Tongue (tissue), 1 donor: ENCODE measurements at regions not wholly inside any gene's neighbourhood (a gene's known extent, or its start where the extent isn't known, plus 50 kb on each side); places are given as distances from the start of the nearest gene placed in this dataset.
"Not testable (repeated sequence)": the region's sequence is repeated elsewhere in the genome, so short reads cannot be mapped to it uniquely, and the experiment has no call there.

ENCODE experiments used
- DNase-seq: peaks from one replicate; pipeline ENCODE4 v3.0.0-alpha.2; 2015

DNA sequence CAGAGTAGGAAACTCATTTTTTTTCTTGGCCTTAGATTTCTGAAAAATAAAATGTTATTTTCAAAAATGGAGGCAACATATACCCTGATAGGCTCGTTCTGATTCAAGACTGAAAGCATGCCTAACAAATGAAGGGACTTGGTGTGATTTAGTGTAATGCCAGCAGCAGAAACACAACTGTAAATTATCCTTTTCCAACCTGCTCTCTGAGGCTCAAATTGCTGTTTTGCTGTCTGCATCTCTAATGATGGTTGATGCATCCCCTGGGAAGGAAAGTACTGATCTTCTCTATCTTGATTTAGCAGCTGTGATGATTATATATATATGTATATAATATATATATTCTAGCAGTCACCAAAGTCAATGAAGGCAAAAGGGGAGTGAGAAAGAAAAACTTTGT is 537.2 kb upstream of the API5 start:
- DNase-seq = no peak

DNA sequence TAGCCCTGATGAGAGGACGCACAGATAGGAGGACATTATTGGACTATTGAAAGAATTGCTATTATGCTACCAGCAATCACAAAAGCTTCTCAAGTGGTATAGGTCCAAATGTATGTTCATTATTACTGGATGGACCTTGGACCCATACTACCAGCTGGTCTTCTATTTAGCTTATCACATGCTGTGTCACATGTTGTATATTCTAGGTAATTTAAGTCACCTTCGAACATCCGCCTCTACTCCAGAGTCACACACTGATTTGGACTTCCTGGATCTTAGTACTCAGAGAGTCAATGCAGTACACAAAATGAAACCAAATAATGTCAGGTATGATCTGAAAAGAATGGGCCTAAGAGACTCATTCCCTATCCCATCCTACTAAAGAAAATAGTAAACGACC is 534.0 kb upstream of the API5 start:
- no peak for DNase-seq

DNA sequence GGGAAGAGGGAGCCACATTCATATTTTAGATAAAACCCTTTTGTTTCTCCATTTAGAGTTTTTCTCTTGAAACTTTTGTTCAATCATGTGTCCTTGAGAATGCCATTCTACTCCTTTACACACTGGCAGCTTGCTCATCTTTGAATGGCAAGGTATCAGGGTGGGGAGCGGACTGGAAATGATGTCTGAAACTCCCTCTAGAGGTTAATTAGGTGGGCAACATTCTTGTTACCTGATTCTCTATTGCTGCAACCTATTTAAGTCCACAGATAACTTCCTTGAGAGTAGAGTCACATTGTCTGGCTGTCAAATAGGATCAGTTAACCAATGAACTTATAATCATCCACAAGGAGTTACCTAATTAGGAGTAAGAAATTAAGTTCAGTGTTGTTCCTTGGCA is 533.6 kb upstream of the API5 start:
- DNase-seq = no peak

- no peak for DNase-seq
Observed at GRCh38 chr11:42779555-42779954, 532.2 kb upstream of the API5 start.

DNA sequence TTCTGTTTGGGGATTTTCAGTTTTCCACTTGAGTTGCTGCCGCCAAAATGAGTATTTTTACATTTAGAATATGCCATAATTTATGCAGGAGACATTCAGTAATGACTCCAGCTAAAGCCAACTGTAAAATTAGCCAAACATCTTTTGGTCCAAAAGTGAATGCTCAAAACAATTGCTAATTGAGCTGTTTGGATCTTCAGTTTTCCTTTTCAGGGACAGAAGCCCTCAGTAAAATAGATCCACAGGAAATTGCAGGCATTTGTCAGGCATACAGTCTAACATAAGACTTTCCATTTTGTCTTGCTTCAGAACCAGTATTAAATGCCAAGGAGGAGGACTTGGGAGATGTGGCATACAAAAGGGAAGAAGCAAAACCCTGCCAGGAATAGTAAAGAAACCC is 524.8 kb upstream of the API5 start:
- no peak for DNase-seq

DNA sequence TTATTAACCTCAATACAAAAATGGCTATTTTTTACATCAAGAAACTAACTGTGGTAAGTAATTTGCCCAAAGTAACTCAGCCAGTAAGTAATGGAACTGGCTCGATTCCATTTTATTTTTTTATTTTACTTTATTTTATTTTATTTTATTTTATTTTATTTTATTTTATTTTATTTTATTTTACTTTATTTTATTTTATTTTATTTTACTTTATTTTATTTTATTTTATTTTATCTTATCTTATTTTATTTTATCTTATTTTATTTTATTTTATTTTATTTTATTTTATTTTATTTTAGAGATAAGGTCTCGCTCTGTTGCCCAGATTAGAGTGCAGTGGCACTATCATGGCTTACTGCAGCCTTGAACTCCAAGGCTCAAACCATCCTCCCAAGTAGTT is 516.3 kb upstream of the API5 start:
- DNase-seq = not testable (repeated sequence)

- DNase-seq = no peak
Observed at GRCh38 chr11:42800041-42800440, 511.8 kb upstream of the API5 start.

DNA sequence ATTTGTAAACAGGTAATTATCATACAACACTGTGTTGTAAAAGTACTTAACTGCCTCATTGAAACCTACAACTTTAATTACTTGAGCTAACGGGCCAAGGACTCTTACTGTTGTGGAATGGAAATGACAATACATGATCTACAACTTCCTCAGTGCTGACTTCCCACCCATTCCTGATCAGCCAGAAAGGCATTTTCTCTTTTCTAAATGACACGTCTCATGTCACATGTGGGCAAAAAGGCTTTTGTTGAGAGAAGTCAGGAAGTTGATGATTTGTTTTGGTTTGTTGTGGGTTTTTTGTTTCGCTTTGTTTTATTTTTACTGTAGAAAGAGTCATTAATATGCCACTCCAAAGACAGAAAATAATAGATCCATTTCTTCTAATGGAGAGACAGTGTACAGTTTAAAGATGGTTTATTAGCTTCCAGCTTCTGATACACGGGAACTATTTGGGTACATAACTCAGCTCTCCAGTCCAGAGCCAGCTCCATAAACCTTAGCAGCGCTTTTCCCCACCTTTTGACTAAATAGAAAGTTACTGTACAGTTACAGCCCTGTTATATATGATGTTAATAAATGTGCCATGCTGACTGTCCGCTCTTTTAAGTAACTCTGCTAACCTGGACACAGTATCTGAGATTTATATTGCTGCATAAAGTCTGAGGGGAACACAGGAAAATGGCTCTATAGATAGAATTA is 509.4 kb upstream of the API5 start:
- no peak for DNase-seq

- DNase-seq = no peak
Observed at GRCh38 chr11:42806191-42806590, 505.6 kb upstream of the API5 start.

GRCh38 chr11:42812361-42812760 is 499.4 kb upstream of the API5 start:
- DNase-seq = no peak

DNA sequence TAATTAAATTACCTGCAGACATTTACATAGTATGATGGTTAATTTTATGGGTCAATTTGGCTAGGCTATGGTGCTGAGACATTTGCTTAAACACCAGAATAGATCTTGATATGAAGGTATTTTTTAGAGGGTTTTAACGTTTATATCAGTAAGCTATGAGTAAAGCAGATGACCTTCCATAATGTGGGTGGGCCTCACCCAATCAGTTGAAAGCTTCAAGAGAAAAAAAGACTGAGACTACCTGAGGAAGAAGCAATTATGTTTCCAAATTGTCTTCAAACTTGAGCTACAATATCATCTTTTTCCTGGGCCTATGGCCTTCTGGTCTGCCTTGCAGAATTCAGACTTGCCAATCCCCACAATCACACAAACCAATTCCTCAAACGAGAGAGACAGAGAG is 498.8 kb upstream of the API5 start:
- DNase-seq = no peak

DNA sequence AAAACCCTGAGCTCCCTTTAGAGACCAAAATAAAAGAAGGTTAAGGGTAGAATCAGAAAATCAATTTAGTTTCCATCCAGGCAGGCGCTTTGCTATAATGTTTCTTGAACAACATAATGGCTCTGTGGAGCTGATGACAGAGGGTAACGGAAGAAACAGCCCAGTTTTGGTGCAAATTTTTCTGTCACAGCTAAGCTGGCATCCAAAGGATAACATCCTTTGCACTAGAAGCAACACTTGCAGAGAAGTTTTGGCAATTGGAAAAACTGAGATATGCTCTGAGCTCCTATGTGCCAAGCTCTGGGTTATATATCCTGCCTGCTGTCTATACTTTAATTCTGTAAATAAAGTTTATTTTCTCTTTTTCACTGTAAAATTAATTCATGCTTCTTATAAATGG is 495.3 kb upstream of the API5 start:
- DNase-seq = no peak

DNA sequence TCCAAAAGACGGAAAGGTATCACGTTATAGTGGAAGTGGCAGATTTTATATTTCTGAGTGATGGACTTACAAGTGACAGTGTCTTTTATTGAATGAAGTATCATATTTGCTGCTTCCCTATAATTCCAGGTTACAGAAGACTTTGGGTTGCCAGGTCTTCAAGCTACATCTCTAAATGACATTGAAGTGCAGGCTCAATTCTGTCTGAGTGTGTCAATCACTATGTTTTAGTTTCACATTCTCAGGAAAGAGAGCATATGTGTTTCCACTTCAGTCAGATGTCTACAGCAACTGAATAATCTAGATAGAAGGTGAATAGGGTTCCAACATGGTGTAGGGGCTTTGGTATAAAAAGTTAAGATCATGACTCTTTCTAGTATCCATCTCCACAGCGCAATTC is 492.7 kb upstream of the API5 start:
- no peak for DNase-seq

DNA sequence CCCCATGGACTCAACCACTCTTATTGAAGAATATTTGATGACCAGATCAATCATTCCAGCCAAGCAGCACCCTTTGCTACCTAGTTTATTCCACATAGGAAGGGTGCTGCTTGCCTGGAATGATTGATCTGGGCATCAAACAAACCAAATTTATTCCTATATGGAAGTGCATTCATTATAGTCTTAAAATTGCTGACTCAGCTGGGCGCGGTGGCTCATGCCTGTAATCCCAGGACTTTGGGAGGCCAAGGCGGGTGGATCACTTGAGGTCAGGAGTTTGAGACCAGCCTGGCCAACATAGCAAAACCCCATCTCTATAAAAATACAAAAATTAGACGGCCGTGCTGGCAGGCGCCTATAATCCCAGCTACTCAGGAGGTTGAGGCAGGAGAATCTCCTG is 489.6 kb upstream of the API5 start:
- DNase-seq = not testable (repeated sequence)

DNA sequence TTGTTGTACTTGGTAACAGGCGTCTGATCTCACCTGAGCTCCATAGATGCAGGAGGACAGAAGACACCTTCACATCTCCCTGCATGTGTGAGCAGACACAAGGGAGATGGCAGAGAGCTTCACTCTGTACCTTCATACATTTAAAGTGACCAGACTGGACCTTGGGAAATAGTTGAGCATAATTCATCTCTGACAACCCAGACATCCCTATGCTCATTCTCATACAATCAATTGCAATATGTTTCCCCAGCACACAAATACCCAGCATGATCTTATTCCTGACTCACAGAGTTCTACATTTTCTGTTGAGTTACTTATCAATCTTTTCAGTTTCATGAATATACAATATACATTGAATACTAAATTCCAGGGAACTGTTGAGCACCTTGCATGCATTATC is 488.2 kb upstream of the API5 start:
- DNase-seq = no peak

DNA sequence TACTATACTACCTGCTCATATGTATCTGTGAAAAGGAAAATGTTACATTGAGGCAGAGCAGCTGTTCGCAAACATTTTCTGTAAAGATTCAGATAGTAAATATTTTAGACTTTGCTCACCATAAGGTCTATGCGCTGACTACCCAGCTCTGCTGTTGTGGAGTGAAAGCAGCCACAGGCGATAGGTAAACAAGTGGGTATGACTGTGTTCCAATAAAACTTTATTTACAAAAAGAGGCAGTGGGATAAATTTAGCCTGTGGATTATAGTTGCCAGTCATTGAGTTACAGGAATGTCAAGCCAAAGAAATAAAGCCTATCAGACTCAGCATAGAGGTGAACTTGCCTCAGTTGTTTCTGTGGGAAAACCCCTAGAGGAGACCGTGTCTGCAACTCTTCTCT is 487.7 kb upstream of the API5 start:
- no peak for DNase-seq

- no peak for DNase-seq
Observed at GRCh38 chr11:42825598-42825997, 486.2 kb upstream of the API5 start.

- no peak for DNase-seq
Observed at GRCh38 chr11:42827845-42828244, 484.0 kb upstream of the API5 start.

DNA sequence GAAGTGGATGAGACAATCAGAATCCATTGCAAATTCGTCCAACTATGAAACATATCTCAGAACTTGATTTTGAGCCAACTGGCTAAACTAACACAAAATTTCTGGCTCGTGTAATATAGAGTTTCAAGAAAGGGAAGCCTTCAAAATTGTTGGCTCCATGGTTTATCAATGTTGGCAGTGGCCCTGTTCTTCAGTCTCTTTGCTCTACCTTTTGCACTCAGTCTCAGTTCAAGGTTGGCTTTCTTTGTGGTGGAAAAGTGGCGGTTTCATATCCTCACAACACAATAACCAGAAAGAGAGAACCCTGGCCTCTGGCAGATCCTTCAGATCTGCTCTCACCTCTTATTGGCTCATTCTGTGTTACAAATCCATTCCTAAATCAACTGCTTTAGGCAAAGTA is 473.8 kb upstream of the API5 start:
- DNase-seq = peak; percentile 27

- DNase-seq = no peak
Observed at GRCh38 chr11:42840176-42840829, 471.5 kb upstream of the API5 start.

- no peak for DNase-seq
Observed at GRCh38 chr11:42840860-42841259, 470.9 kb upstream of the API5 start.

- peak; percentile 6 for DNase-seq
Observed at GRCh38 chr11:42841556-42841955, 470.2 kb upstream of the API5 start.

GRCh38 chr11:42849362-42849761 is 462.4 kb upstream of the API5 start:
- no peak for DNase-seq

DNA sequence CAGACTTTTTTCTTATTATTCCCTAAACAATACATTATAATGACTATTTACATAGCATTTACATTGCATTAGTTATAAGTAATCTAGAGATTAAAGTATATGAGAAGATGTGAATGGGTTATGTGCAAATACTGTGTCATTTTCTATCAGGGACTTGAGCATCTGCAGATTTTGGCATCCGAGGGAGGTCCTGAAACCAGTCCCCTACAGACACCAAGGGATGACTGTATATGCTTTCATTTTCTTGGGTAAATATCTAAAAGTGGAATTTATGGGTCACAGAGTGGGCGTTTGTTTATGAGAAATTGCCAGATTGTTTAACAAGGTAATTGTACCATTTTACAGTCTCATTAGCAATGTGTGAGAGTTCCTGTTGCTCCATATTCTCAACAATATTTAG is 454.5 kb upstream of the API5 start:
- DNase-seq = no peak

- no peak for DNase-seq
Observed at GRCh38 chr11:42870480-42870879, 441.3 kb upstream of the API5 start.
